H1 (cell line): ENCODE measurements at regions not wholly inside any gene's neighbourhood (a gene's known extent, or its start where the extent isn't known, plus 50 kb on each side); places are given as distances from the start of the nearest gene placed in this dataset.

Experiments used
- CTCF ChIA-PET: fragments of 300-600 bp; sonication (Branson Sonifier 250); formaldehyde crosslinking; loops from one replicate; lab custom pipeline; 2021; ENCODE audit not compliant: partially characterized antibody; lab: Charles Lee
- POLR2A ChIA-PET: fragments of 300-600 bp; sonication (Branson Sonifier 250); formaldehyde crosslinking; loops from one replicate; lab custom pipeline; 2021; ENCODE audit warnings: inconsistent platforms; ENCODE audit not compliant: partially characterized antibody; lab: Charles Lee
- DNase-seq, 2 experiments: peaks; one replicate each; pipeline versions ENCODE4 v3.0.0 to v3.0.0-alpha.2; 2010 to 2022; ENCODE audit warnings: low spot score in 2 of 2, low read depth in 1 of 2, mixed read lengths in 1 of 2
- FAIRE-seq: peaks from 2 replicates; lab custom pipeline; 2011; peaks lifted over from hg19 to GRCh38; lab: Jason Lieb, UNC
- H2AFZ ChIP-seq: 2 replicates; pipeline ENCODE4 v1.8.1; 2012; ENCODE audit warnings: low read length, inconsistent platforms
- H2AK5ac ChIP-seq: 2 replicates; pipeline ENCODE4 v1.6.1; 2013; ENCODE audit warnings: low read depth, low read length
- H2BK120ac ChIP-seq: replicated peaks from 2 replicates; pipeline ENCODE3; 2013; ENCODE audit warnings: low read depth, low read length, inconsistent platforms
- H2BK12ac ChIP-seq: 2 replicates; pipeline ENCODE4 v1.6.1; 2013; ENCODE audit warnings: low read depth, low read length
- H2BK15ac ChIP-seq: 2 replicates; pipeline ENCODE4 v1.6.1; 2013; ENCODE audit warnings: low read length
- H2BK20ac ChIP-seq: 2 replicates; pipeline ENCODE4 v1.6.1; 2013; ENCODE audit warnings: low read length
- H2BK5ac ChIP-seq: 2 replicates; pipeline ENCODE4 v1.6.1; 2013; ENCODE audit warnings: low read depth, low read length
- H3K14ac ChIP-seq: 2 replicates; pipeline ENCODE4 v1.6.1; 2013; ENCODE audit warnings: inconsistent platforms; ENCODE audit not compliant: insufficient read length
- H3K18ac ChIP-seq: 2 replicates; pipeline ENCODE4 v1.6.1; 2013; ENCODE audit warnings: low read length; ENCODE audit errors: extremely low read depth
- H3K23ac ChIP-seq: 2 replicates; pipeline ENCODE4 v1.6.1; 2013; ENCODE audit warnings: inconsistent platforms; ENCODE audit not compliant: insufficient read length
- H3K23me2 ChIP-seq: 2 replicates; pipeline ENCODE4 v1.6.1; 2013; ENCODE audit warnings: low read depth, low read length
- H3K27ac ChIP-seq: 2 replicates; pipeline ENCODE4 v1.6.1; 2011; ENCODE audit warnings: low read depth, low read length, inconsistent platforms
- H3K27me3 ChIP-seq, 4 experiments: replicated peaks in 1 of 4; 1 replicate in 1 of 4; 2 replicates in 3 of 4; pipeline versions ENCODE4 v1.6.1 to v1.8.1; 2011 to 2013; ENCODE audit warnings: low read length in 3 of 4, mild to moderate bottlenecking in 3 of 4, inconsistent platforms in 2 of 4, mixed read lengths in 2 of 4, moderate library complexity in 1 of 4; ENCODE audit not compliant: control insufficient read depth in 3 of 4, insufficient read depth in 3 of 4; ENCODE audit errors: extremely low read depth in 1 of 4
- H3K36me3 ChIP-seq, 4 experiments: 2 replicates each; pipeline versions ENCODE4 v1.6.1 to v1.8.1; 2011 to 2013; ENCODE audit warnings: mild to moderate bottlenecking in 4 of 4, low read length in 3 of 4, moderate library complexity in 2 of 4, control low read depth in 1 of 4, inconsistent platforms in 1 of 4; ENCODE audit not compliant: insufficient read depth in 4 of 4, control insufficient read depth in 2 of 4
- H3K4ac ChIP-seq: replicated peaks from 2 replicates; pipeline ENCODE3; 2013; ENCODE audit warnings: low read length, low read depth, mixed read lengths, inconsistent platforms; ENCODE audit not compliant: insufficient read length
- H3K4me1 ChIP-seq, 4 experiments: replicated peaks in 1 of 4; 1 replicate in 1 of 4; 2 replicates in 3 of 4; pipeline versions ENCODE4 v1.6.1 to v1.8.1; 2011 to 2013; ENCODE audit warnings: low read length in 3 of 4, inconsistent platforms in 2 of 4, mixed read lengths in 1 of 4; ENCODE audit not compliant: insufficient read depth in 4 of 4, control insufficient read depth in 3 of 4
- H3K4me2 ChIP-seq, 2 experiments: 2 replicates each; pipeline versions ENCODE4 v1.6.1 to v1.8.1; 2011 to 2013; ENCODE audit warnings: low read depth in 2 of 2, low read length in 2 of 2, control low read depth in 1 of 2, inconsistent platforms in 1 of 2, mild to moderate bottlenecking in 1 of 2; ENCODE audit not compliant: insufficient read depth in 1 of 2
- H3K4me3 ChIP-seq, 4 experiments: fragments of 200-600, 300-600 bp in 1 of 4; sonication (generic), shearing (Covaris generic), sonication (Bioruptor Twin) in 1 of 4; 2 replicates each; pipeline versions ENCODE4 v1.5.1 to v1.8.1; 2011 to 2016; ENCODE audit warnings: low read length in 4 of 4, low read depth in 3 of 4, control low read depth in 2 of 4, inconsistent platforms in 2 of 4, mild to moderate bottlenecking in 2 of 4, mixed read lengths in 1 of 4, moderate library complexity in 1 of 4; ENCODE audit not compliant: insufficient read depth in 2 of 4; ENCODE audit errors: extremely low read depth in 1 of 4
- H3K56ac ChIP-seq: replicated peaks from 2 replicates; pipeline ENCODE3; 2013; ENCODE audit warnings: low read depth, mild to moderate bottlenecking, mixed read lengths, low read length, inconsistent platforms; ENCODE audit not compliant: insufficient read length
- H3K79me1 ChIP-seq: 2 replicates; pipeline ENCODE4 v1.6.1; 2013; ENCODE audit warnings: low read depth, low read length, control low read depth
- H3K79me2 ChIP-seq, 2 experiments: 2 replicates each; pipeline versions ENCODE4 v1.6.1 to v1.8.1; 2012 to 2013; ENCODE audit warnings: low read length in 2 of 2, mild to moderate bottlenecking in 2 of 2, inconsistent platforms in 1 of 2; ENCODE audit not compliant: insufficient read depth in 2 of 2, control insufficient read depth in 1 of 2
- H3K9ac ChIP-seq, 4 experiments: replicated peaks in 1 of 4; 1 replicate in 1 of 4; 2 replicates in 3 of 4; pipeline versions ENCODE4 v1.6.1 to v1.8.1; 2011 to 2013; ENCODE audit warnings: low read depth in 3 of 4, low read length in 3 of 4, control low read depth in 2 of 4, mild to moderate bottlenecking in 2 of 4, moderate library complexity in 2 of 4, inconsistent platforms in 1 of 4; ENCODE audit errors: extremely low read depth in 1 of 4
- H3K9me3 ChIP-seq, 2 experiments: 2 replicates each; pipeline versions ENCODE4 v1.6.1 to v1.8.1; 2012 to 2013; ENCODE audit warnings: mild to moderate bottlenecking in 2 of 2, moderate library complexity in 2 of 2, control low read depth in 1 of 2, inconsistent platforms in 1 of 2, low read depth in 1 of 2, low read length in 1 of 2, mixed read lengths in 1 of 2; ENCODE audit not compliant: insufficient read depth in 2 of 2
- H4K20me1 ChIP-seq, 2 experiments: replicated peaks in 1 of 2; 2 replicates each; pipeline versions ENCODE3 to v1.8.1; 2011 to 2013; ENCODE audit warnings: inconsistent platforms in 2 of 2, low read length in 2 of 2, mild to moderate bottlenecking in 1 of 2; ENCODE audit not compliant: insufficient read depth in 2 of 2, control insufficient read depth in 1 of 2
- H4K5ac ChIP-seq: 2 replicates; pipeline ENCODE4 v1.6.1; 2013; ENCODE audit warnings: low read length, low read depth, mixed read lengths, inconsistent platforms; ENCODE audit not compliant: insufficient read length
- H4K8ac ChIP-seq: 2 replicates; pipeline ENCODE4 v1.8.0; 2013; ENCODE audit warnings: mild to moderate bottlenecking, moderate library complexity, low read length, inconsistent platforms; ENCODE audit not compliant: insufficient read depth; ENCODE audit errors: extremely low read depth
- H4K91ac ChIP-seq: replicated peaks from 2 replicates; pipeline ENCODE3; 2013; ENCODE audit warnings: low read length, mixed read lengths, inconsistent platforms; ENCODE audit not compliant: insufficient read length
- CEBPB ChIP-seq: IDR thresholded peaks from 2 replicates; pipeline ENCODE4 v1.6.1; 2012; ENCODE audit warnings: low read depth, low read length
- CTBP2 ChIP-seq: IDR thresholded peaks from 2 replicates; pipeline ENCODE4 v1.7.0; 2011; ENCODE audit warnings: borderline replicate concordance, mild to moderate bottlenecking, moderate library complexity, mixed read lengths, low read length; ENCODE audit not compliant: insufficient read depth, insufficient read length
- HDAC2 ChIP-seq, 2 experiments: fragments of 300-600 bp in 1 of 2; sonication (generic) in 1 of 2; IDR thresholded peaks; 2 replicates each; pipeline ENCODE4 v1.6.1; 2011 to 2012; ENCODE audit warnings: low read depth in 2 of 2, low read length in 2 of 2, mild to moderate bottlenecking in 2 of 2, moderate library complexity in 2 of 2, borderline replicate concordance in 1 of 2, inconsistent platforms in 1 of 2
- KDM1A ChIP-seq: fragments of 200-600, 300-600 bp; sonication (generic); IDR thresholded peaks from 2 replicates; pipeline ENCODE4 v1.7.1; 2016; ENCODE audit warnings: mild to moderate bottlenecking, low read length, borderline replicate concordance
- RBBP5 ChIP-seq: IDR thresholded peaks from 2 replicates; pipeline ENCODE4 v1.7.1; 2012; ENCODE audit warnings: low read depth, mild to moderate bottlenecking, inconsistent platforms, low read length, moderate library complexity, borderline replicate concordance
- SP4 ChIP-seq: IDR thresholded peaks from 2 replicates; pipeline ENCODE4 v1.6.1; 2012; ENCODE audit warnings: low read length, inconsistent platforms
- SRF ChIP-seq: IDR thresholded peaks from 2 replicates; pipeline ENCODE4 v1.6.1; 2011; ENCODE audit warnings: mild to moderate bottlenecking, low read depth, low read length, moderate library complexity
- TAF1 ChIP-seq: IDR thresholded peaks from 2 replicates; pipeline ENCODE4 v1.6.1; 2011; ENCODE audit warnings: mild to moderate bottlenecking, low read depth, low read length
- TAF7 ChIP-seq: optimal IDR thresholded peaks from 2 replicates; pipeline ENCODE3; 2011; ENCODE audit warnings: low read depth, mild to moderate bottlenecking, inconsistent platforms, low read length, moderate library complexity, borderline replicate concordance
- WGBS, 2 experiments: shearing (Covaris generic) in 1 of 2; methylation state at CpG; one replicate each; pipeline versions ENCODE4 v1.1.6 to v1.1.7; 2013 to 2015; ENCODE audit warnings: low lambda C conversion rate in 2 of 2, mixed read lengths in 2 of 2, inconsistent platforms in 1 of 2, low coverage in 1 of 2, missing lambda C conversion rate in 1 of 2; ENCODE audit not compliant: insufficient replicate concordance in 2 of 2, insufficient coverage in 1 of 2, insufficient read length in 1 of 2; ENCODE audit errors: extremely low coverage in 1 of 2, missing lambda C conversion rate in 1 of 2; 5-methylcytosine and 5-hydroxymethylcytosine counted together

DNA sequence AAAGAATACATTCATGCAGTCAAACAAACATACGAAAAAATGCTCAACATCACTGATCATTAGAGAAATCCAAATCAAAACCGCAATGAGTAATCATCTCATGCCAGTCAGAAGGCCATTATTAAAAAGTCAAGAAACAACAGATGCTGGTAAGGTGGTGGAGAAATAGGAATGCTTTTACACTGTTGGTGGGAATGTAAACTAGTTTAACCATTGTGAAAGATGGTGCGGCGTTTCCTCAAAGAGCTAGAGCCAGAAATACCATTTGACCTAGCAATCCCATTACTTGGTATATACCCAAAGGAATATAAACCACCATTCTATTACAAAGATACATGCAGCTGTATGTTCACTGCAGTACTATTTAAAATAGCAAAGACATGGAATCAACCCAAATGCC, 330.4 kb downstream of the EDEM1 start:
- no peak overlapping the region for H2BK20ac ChIP-seq
- no peaks in the 10 kb centered on the region for H4K20me1 ChIP-seq
- no peaks in the 10 kb centered on the region for H3K9me3 ChIP-seq
- no peak overlapping the region for H3K4me3 ChIP-seq
- H3K23ac ChIP-seq, result no peak overlapping the region
- no peak overlapping the region for H3K9ac ChIP-seq
- ChIA-PET POLR2A (interaction anchor here (0.8 kb wide), 1 partner anchor 19 kb away, joined by 3 read pairs; no protein-coding TSS in a partner anchor), CTCF (no interaction called here)
- H2BK12ac ChIP-seq, result no peak overlapping the region
- no peak overlapping the region for H4K8ac ChIP-seq
- no peak overlapping the region for H2BK120ac ChIP-seq
- H3K27ac ChIP-seq, result no peak overlapping the region
- H2BK5ac ChIP-seq, result no peak overlapping the region
- H2AFZ ChIP-seq, result no peak overlapping the region
- H3K18ac ChIP-seq, result no peak overlapping the region
- no peak overlapping the region for H3K14ac ChIP-seq
- no peaks in the 10 kb centered on the region for H3K27me3 ChIP-seq
- H3K36me3 ChIP-seq, result no peaks in the 10 kb centered on the region
- H3K79me2 ChIP-seq, result no peaks in the 10 kb centered on the region
- no peak overlapping the region for H3K56ac ChIP-seq
- H2AK5ac ChIP-seq, result no peak overlapping the region
- WGBS, 2 experiments, result 87% methylated on average over 4 of the region's 4 CpGs; no CpG with 5 or more reads in 1 of the 2 experiments
- H2BK15ac ChIP-seq, result no peak overlapping the region
- no peak for FAIRE-seq
- H4K91ac ChIP-seq, result no peak overlapping the region
- no peak for DNase-seq
- H4K5ac ChIP-seq, result no peak overlapping the region
- TF ChIP-seq TAF7 (no peak), SRF (no peak), SP4 (no peak), TAF1 (no peak), HDAC2 (IDR thresholded peaks at IDR 0.05; ENCODE audit: borderline replicate concordance in 1 of 2, low read depth in 2 of 2, low read length in 2 of 2) (no peak), CEBPB (no peak), RBBP5 (no peak), CTBP2 (no peak), KDM1A (no peak)
- H3K23me2 ChIP-seq, result no peaks in the 10 kb centered on the region
- no peaks in the 10 kb centered on the region for H3K79me1 ChIP-seq
- H3K4ac ChIP-seq, result no peak overlapping the region
- no peak overlapping the region for H3K4me2 ChIP-seq
- no peaks in the 10 kb centered on the region for H3K4me1 ChIP-seq
